CD4-positive, alpha-beta T cell treated with Interleukin-6 for 4 hours (primary cell): ENCODE measurements at regions not wholly inside any gene's neighbourhood (a gene's known extent, or its start where the extent isn't known, plus 50 kb on each side); places are given as distances from the start of the nearest gene placed in this dataset.

Experiments
- DNase-seq: peaks from one replicate; pipeline ENCODE4 v3.0.0-alpha.2; 2020; ENCODE audit warnings: mixed read lengths

DNA sequence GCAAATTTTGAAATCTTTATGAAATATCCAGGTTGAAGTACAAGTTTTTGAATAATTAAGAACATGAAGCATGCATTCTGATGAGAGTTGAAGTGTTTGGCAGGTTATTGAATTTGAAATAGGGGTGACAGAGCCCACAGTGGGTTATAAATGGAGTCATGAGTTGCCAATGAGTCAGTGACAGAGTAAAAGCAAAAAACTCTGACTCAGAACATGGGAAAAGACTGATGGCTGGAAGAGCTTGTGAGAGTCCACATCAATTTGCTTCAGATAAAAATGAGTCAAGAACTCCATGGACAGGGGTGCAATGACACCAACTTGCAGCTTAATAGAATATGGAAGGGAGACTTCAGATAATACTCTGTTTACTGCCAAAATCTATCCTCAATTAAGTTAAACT lies 105.3 kb downstream of the SLC6A15 start:
- no peak for DNase-seq

DNA sequence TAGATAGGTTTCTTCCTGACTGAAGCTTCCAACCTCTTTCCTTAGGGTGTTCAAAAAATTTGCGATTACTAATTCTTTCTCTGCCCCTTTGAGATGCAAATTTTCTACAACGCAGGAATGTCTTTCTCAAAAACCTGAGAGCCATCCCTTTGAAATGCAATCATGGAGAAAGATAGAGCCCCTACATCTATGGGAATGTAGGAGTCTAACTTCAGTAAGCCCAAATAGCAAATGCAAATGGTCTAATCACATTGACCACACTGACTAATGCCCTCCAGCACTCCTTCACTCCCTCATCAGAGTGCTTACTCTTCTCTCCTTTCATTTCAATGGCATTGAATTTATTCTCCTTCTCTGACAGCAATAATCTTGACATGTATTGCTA lies 107.1 kb downstream of the SLC6A15 start:
- no peak for DNase-seq

- DNase-seq, result no peak
Measured at GRCh38 chr12:84804691-84805473, 107.7 kb downstream of the SLC6A15 start.

DNA sequence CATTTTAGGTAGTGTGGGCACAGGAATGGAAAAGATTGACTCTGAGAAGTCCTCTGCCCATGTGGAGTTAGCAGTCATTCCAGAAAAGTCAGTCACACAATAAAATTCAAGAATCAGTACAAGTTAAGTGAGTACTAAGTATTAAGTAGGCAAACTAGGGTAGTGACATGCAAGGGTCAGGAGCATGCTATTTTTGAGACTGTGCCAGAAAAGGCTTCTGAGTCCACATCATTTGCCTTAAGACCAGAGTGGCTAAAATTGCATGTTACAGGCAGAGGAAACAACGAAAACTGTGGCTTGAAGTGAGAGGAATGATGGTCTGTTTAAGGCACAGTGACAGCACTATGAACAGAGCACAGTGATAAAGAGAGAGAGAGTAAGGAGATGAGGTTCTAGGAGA lies 108.9 kb downstream of the SLC6A15 start:
- no peak for DNase-seq

DNA sequence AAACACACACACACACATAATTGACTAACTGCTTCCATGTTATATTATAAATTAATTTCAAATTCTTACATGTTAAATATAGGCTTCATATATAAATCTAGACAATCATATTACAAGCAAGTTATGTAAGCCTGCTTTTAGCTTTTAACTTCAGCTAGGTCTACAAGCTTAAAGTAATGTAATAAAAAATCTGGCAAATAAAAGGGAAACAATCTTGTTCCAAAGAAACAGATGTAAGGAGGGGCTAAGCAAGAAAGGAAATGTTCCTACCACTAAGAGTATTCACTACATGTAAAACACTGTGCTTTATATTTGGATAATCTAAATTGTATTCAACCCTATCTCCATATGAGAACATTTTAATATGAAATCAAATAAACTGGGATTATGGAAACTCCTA lies 110.4 kb downstream of the SLC6A15 start:
- DNase-seq, result no peak

DNA sequence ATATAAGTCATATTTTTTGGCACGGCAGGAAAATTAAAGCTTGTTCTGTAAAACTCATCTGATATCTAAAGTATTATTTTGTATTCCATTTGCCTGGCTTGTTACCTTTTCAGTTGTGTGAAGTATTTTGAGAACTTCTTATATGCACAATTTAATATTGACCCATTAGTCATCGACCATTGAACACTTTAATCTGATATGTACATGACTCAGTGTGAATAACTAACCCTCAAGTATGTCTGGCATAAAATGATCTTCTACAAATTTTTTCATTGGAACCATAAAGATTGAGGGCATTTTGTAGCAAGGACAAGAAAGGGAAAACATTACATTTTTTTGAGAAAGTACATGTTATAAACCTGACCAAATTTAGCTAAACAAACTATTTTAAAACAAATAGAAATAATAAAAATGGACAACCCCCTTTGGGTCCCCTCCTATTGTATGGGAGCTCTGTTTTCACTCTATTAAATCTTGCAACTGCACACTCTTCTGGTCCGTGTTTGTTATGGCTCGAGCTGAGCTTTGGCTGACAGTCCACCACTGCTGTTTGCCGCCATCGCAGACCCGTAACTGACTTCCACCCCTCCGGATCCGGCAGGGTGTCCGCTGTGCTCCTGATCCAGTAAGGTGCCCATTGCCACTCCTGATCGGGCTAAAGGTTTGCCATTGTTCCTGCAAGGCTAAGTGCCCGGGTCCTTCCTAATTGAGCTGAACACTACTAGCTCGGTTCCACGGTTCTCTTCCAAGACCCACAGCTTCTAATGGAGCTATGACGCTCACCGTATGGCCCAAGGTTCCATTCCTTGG lies 118.8 kb downstream of the SLC6A15 start:
- DNase-seq, result no peak

DNA sequence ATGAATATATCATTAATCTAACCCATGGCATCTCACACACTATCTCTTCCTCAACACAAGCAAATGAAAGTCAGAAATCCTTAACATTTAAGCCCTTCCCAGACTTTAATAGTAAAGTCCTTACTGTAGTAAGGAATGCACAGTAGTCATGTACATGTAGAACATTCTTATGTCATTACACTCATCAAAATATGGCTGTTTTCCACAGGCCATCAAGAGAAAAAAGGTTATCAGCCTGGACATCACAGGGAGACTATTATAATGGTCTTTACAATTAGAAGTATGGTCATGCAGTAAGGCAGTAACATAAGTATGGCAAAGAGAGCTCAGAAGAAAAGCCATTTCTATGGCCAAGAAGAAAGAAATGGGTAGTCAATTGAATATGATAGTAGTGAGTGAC lies 121.2 kb downstream of the SLC6A15 start:
- DNase-seq, result no peak

GRCh38 chr12:84789184-84789583 lies 123.4 kb downstream of the SLC6A15 start:
- no peak for DNase-seq

DNA sequence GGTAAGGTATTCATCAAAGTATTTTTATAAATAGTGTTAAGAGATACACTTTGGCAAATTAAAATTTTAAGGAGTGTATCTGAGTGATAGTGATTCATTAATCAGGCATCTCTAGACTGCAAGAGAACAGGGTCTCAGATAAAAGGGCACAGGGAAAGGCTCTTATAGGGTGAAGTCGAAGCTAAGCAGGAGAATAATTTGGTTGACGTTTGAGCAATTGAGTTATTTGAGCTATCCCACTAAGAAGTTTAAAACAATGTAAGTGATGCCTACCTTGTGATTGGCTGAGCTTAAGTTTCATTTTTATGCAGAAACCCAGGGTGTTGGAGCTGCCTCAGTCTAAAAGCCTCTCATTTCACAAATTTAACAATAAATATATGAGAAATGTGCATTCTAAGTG lies 125.3 kb downstream of the SLC6A15 start:
- DNase-seq, result no peak

DNA sequence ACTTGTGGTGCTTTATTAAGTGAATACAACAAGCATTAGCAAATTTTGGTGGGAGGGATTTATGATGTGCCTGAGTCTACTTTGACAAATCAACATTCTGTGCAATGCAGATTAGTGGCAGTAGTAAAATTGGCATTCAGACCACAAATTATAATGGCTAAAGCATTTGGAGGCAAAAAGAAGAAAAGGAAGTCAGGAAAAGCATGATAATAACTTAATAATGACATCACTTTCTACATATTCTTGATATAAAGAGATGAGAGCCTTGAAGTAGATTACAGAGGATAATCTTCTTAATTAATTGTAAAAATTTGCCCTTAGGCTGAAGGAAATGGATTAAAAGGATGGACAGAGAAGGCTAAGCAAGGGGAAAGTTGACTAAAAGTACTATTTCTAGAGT lies 126.0 kb downstream of the SLC6A15 start:
- no peak for DNase-seq

GRCh38 chr12:84785951-84786350 lies 126.6 kb downstream of the SLC6A15 start:
- no peak for DNase-seq

- no peak for DNase-seq
Measured at GRCh38 chr12:84785281-84785680, 127.3 kb downstream of the SLC6A15 start.

- no peak for DNase-seq
Measured at GRCh38 chr12:84779169-84779568, 133.4 kb downstream of the SLC6A15 start.

DNA sequence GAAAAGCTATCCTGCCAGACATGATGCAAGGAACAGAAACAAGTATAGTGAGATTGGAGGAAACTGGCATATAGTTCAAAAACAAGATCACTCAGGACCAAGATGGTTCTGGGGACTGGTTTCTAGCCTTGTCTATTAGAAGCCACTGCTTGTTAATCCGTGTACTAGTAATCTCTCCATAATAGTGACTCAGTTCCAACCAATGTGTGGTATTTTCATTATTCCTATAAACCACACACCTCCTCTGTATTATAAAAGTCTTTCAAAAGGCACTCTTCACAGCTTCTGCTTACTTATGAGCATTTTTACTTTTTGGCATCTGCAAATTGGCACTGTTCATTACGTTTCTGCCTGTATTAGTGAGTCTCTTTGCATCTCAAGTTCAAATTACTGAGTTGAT lies 140.3 kb downstream of the SLC6A15 start:
- DNase-seq, result no peak

GRCh38 chr12:84767079-84767478 lies 145.5 kb downstream of the SLC6A15 start:
- DNase-seq, result no peak

DNA sequence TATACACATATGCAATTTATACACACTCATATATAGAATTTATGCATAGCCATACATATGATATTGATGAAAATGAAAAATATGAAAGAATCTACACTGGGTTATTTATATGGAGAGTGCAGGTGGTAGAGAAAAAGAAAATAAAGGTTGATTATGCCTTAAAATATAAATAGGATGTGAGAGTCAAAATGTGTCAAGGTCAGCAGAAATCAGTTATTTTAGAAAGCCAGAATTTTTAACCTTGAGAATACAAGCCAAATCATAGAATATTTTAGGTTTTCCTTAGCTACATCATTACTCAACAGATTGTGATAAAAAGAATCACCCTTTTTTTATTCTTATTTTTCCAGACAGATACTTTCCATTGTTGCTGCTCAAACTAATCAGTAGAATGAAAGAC lies 146.2 kb downstream of the SLC6A15 start:
- no peak for DNase-seq

DNA sequence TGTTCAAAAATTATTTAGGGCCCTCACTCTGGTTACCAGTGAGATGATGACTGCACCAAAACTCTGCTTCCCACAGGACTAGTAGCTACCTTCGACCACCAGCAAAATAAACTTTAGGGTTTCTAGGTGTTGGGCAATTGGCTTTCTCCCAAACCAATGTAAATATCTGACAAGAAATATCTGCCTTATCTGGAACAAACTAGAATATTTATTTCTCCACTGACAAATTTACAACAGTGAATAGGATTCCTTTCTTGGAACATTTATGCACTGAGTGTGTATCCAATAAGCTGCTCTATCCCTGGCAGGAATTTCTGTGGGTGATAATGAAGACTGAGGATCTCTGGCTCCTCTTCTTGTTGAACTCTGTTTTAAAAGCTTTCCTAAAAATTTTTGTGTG lies 148.6 kb downstream of the SLC6A15 start:
- DNase-seq, result no peak

DNA sequence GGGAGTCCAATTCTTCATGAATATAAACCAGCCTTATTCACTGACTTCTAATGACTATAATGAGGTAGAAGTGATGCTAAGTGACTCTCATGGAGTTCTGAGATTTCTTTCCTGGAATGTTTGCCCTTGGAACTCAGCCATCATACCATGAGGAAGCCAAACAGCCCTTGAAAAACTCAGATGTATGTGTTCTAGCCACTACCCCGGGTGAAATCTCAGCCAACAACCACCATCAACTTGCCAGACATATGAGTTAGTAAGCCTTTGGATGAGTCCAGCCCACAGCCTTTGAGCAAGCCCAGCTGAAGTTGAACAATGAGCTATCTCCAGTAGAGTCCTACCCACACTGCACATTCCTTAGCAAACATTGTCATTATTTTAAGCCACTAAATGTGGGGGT lies 149.5 kb downstream of the SLC6A15 start:
- no peak for DNase-seq

- no peak for DNase-seq
Measured at GRCh38 chr12:84760091-84760865, 152.3 kb downstream of the SLC6A15 start.

DNA sequence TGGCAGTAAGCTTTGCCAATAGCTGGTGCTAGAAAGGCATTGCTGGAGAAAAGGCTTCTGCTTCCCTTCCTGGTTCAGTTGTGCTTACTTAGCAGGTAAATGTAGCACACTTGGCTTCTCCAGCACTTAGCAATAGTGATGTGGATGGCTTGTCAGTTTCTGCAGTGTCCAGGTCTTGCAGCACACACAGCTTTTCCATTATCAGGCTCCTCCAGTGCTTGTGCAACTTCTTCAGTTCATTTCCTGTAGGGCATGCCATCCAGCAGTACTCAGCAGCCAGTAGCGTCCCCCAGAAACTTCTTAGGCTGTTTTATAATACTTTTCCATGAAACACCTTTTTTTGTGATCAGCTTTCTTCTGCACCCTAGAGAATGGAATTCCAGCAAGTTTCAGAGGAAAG lies 154.6 kb downstream of the SLC6A15 start:
- DNase-seq, result no peak

DNA sequence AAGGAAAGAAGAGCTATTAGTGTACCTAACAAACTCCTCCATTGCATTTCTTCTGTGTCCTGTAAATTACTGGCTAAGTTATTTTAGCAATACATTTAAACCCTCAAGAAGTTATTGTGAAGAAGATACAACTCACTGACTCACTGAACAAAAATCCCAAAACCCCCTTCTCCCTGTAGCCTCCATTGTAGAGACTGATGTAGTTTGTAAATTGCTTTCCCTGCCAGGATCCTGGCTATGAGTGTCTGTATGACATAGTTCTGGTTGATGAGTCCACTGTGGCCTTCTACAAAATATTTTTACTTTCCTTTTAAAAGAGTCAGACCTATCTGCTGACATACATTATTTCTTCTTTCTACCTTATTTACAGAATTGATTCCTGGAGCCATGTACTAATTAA lies 155.6 kb downstream of the SLC6A15 start:
- no peak for DNase-seq

- DNase-seq, result no peak
Measured at GRCh38 chr12:84745127-84745526, 167.5 kb downstream of the SLC6A15 start.

GRCh38 chr12:84741692-84742091 lies 170.9 kb downstream of the SLC6A15 start:
- no peak for DNase-seq

DNA sequence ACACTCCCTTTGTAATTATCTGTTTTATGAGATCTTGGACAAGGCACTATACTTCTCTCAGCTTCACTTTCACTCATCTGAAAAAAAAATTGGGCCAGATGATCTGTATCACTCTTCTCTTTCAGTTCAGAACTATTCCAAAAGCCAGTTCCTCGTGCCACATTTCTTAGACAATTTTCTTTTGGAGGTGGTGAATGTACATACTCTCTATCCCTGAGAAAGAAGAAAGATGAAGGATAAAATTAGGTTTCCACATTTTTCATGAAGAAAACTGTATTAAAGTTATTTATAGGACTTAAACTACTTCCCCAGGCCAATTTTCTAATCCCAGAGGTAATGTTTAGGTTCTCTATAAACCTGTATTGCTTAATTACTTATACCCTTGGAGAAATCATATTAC lies 171.6 kb downstream of the SLC6A15 start:
- DNase-seq, result no peak
